ENCODE measurements at regions not wholly inside any gene's neighbourhood (a gene's known extent, or its start where the extent isn't known, plus 50 kb on each side); places are given as distances from the start of the nearest gene placed in this dataset.

GRCh38 chrX:126064901-126065541, 101.1 kb downstream of the DCAF12L2 start:
- Histone ChIP-seq H3K27ac (ENCODE audit: insufficient read depth, low read length) (no peak overlapping the region), H3K4me2 (ENCODE audit: extremely low read depth, insufficient read depth, low read length) (no peak overlapping the region), H3K9me3 (ENCODE audit: control insufficient read depth, insufficient read depth, low read depth, low read length) (no peaks in the 10 kb centered on the region), H3K4me1 (ENCODE audit: control insufficient read depth, extremely low read depth, insufficient read depth, low read length) (no peaks in the 10 kb centered on the region), H3K9ac (ENCODE audit: insufficient read depth, low read length) (no peak overlapping the region), H3K36me3 (ENCODE audit: control insufficient read depth, insufficient read depth, low read length) (no peaks in the 10 kb centered on the region), H2AFZ (ENCODE audit: low read length) (no peak overlapping the region), H4K20me1 (ENCODE audit: control insufficient read depth, extremely low read depth, insufficient read depth, low read length) (no peaks in the 10 kb centered on the region), H3K4me3 (replicated peaks in 1 of 4; ENCODE audit: control extremely low read depth in 1 of 4, insufficient read depth in 1 of 4, low read depth in 3 of 4, low read length in 4 of 4) (no peak overlapping the region), H3K79me2 (ENCODE audit: control insufficient read depth, insufficient read depth, low read length) (no peaks in the 10 kb centered on the region), H3K27me3 (ENCODE audit: control insufficient read depth, insufficient read depth, low read length) (no peaks in the 10 kb centered on the region)
- no peak for DNase-seq (ENCODE audit: low read depth in 2 of 2)
- TF ChIP-seq EZH2 (IDR thresholded peaks at IDR 0.05; ENCODE audit: low read length, missing control alignments) = no peak
- TF ChIP-seq CTCF (conservative IDR thresholded peaks at IDR 0.05 in 1 of 2, IDR thresholded peaks at IDR 0.05 in 1 of 2; ENCODE audit: low read depth in 1 of 2, low read length in 2 of 2) = no peak

GRCh38 chrX:126065901-126066660, 100.0 kb downstream of the DCAF12L2 start:
- no peak overlapping the region for H2AFZ ChIP-seq (ENCODE audit: low read length)
- TF ChIP-seq EZH2 (IDR thresholded peaks at IDR 0.05; ENCODE audit: low read length, missing control alignments) = no peak
- TF ChIP-seq CTCF (conservative IDR thresholded peaks at IDR 0.05 in 1 of 2, IDR thresholded peaks at IDR 0.05 in 1 of 2; ENCODE audit: low read depth in 1 of 2, low read length in 2 of 2) = no peak
- no peaks in the 10 kb centered on the region for H3K36me3 ChIP-seq (ENCODE audit: control insufficient read depth, insufficient read depth, low read length)
- H3K4me1 ChIP-seq (ENCODE audit: control insufficient read depth, extremely low read depth, insufficient read depth, low read length) = no peaks in the 10 kb centered on the region
- no peak overlapping the region for H3K9ac ChIP-seq (ENCODE audit: insufficient read depth, low read length)
- H3K4me2 ChIP-seq (ENCODE audit: extremely low read depth, insufficient read depth, low read length) = no peak overlapping the region
- no peak overlapping the region for H3K27ac ChIP-seq (ENCODE audit: insufficient read depth, low read length)
- H3K27me3 ChIP-seq (ENCODE audit: control insufficient read depth, insufficient read depth, low read length) = no peaks in the 10 kb centered on the region
- no peak for DNase-seq (ENCODE audit: low read depth in 2 of 2)
- no peaks in the 10 kb centered on the region for H3K9me3 ChIP-seq (ENCODE audit: control insufficient read depth, insufficient read depth, low read depth, low read length)
- H3K79me2 ChIP-seq (ENCODE audit: control insufficient read depth, insufficient read depth, low read length) = no peaks in the 10 kb centered on the region
- H4K20me1 ChIP-seq (ENCODE audit: control insufficient read depth, extremely low read depth, insufficient read depth, low read length) = no peaks in the 10 kb centered on the region
- H3K4me3 ChIP-seq (replicated peaks in 1 of 4; ENCODE audit: control extremely low read depth in 1 of 4, insufficient read depth in 1 of 4, low read depth in 3 of 4, low read length in 4 of 4) = no peak overlapping the region

Data from fibroblast of lung (primary cell).